HG03558 (cell line): ENCODE measurements at regions not wholly inside any gene's neighbourhood (a gene's known extent, or its start where the extent isn't known, plus 50 kb on each side); places are given as distances from the start of the nearest gene placed in this dataset.
"Not testable (repeated sequence)": the region's sequence is repeated elsewhere in the genome, so short reads cannot be mapped to it uniquely, and the experiment has no call there.

ENCODE experiments used
- ATAC-seq: cut with Tn5 transposase; IDR thresholded peaks from one replicate; pipeline ENCODE4 v1.9.1; 2021; ENCODE audit warnings: moderate number of reproducible peaks; ENCODE audit not compliant: unreplicated experiment; ENCODE audit errors: extremely low read depth

DNA sequence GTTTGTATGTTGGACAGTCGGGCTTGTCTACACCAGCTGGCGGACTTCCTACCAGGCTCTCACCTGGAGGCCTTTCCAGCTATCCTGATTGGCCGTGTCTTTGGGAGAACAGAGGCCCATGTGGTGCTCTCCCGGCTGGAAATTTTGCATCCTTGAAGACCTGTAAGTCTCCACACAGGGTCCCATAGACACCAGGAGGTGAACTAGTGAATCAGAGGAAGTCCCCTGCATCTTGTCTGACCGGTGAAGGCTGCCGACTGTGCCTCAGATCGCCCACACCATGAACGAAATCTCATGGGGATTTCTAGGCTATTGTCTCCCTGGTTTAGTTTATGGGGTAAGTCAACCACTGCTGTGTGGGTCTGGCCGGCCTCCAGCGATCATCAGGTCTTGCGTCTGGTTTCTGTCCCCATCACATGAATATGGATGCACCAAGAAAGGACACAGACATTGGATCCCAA is 108.4 kb upstream of the LYZL2 start:
- no peak for ATAC-seq

DNA sequence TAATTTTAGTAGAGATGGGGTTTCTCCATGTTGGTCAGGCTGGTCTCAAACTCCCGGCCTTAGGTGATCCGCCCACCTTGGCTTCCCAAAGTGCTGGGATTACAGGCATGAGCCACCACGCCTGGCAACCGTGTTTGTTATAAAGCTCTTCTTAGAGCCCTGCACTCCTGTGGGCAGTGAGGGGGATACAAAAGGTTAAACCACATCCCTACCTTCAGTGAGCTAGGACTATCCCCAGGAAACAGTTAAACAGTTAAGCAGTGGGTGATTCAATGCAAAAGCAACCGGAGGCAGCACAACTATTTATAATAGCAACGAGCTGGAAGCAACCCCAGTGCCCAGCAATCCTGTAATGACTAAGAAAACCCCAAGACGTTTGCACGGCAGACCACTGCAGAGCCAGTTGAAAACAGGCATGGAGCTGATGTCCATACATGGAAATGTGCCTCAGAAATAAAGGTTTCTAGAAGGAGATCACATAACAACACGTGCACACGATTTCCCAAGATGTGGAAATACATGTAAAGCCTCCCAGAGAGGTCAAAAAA is 107.2 kb upstream of the LYZL2 start:
- peak; percentile 83 for ATAC-seq

DNA sequence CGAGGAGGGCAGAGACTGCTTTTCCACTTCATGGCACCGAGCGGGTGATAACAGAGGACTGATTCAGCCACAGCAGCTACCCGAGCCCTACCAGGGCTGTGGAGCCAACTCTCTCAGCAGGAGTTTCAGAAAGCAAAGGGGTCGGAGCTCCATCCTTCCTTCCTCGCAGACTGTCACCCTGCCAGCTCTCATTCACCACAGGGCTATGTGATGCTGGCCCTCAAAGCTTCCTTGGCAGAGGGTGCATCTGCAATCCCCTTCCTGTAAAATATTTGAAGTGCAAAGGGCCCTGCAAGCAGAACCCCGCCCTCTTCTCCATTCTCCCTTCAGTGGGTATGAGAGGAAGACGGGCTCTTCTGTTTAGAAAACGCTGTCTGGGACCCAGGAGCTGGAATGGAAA is 105.3 kb upstream of the LYZL2 start:
- ATAC-seq, result no peak

DNA sequence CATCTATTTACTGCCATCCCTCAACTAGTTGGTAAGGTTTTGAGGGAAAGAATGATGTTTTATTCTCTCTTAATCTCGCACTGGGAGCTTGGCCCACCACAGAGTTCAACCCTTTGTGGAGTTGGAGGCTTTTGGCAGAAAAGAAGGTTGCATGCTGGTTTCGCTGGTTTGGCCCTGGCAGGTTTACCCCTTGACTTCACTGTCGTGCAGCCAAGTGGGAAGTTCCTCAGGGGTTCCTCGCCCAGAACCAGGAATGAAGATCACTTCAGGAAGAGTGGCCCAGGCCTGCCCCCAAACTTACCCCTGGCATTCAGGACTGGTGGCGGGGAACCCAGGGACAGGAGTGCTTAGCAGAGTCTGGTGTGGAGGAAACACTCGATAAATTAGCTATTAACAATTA is 103.1 kb upstream of the LYZL2 start:
- no peak for ATAC-seq

DNA sequence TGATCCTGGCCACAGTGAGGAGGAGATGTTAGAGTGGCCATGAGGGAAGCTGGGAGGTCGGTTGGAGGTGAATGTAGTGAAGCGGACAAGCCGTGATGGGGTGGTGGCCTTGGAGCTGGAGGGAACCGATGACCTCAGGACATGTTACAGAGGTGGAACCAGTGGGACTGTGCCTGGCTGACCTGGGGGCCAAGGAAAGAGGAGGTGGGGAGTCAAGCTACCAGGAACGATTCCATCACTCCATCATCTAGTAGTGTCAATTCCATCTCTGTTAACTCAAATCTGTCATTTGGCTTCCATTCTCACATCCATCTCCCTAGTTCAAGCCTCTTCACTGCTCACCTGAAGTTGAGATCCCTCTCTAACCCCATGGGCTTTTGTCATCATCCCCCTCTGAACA is 102.4 kb upstream of the LYZL2 start:
- ATAC-seq, result no peak

DNA sequence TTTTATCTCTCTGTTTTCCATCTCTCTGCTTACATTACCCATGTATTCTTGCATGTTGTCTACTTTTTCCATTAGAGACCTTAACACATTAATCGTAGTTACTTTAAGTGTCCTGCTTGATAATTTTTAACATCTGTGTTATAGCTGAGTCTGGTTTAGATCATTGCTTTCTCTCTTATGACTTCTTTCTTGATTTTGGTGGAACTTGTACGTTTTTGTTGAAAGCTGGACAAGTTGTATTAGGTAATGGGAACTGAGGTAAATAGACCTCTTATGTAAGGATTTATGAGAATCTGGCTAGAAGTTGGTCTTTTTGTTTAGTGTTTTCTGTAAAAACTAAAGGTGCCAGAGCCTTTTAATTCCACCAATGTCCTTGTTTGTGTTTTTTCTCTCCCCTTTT is 100.8 kb upstream of the LYZL2 start:
- no peak for ATAC-seq

DNA sequence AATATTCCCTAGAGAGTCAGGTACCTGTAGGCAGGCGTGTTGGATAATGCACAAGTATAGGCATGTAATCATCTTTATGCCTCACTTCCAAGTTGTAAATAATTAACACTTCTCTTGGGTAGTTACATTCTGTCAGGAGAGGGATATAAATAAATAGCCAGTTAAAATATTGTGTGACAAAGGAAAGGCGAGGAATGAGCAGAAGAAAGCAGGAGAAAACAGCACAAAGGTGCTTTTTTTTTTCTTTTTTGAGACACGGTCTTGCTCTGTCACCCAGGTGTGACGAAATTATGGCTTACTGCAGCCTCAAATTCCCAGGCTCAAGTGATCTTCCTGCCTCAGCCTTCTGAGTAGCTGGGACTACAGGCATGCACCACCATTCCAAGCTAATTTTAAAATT is 99.2 kb upstream of the LYZL2 start:
- no peak for ATAC-seq

DNA sequence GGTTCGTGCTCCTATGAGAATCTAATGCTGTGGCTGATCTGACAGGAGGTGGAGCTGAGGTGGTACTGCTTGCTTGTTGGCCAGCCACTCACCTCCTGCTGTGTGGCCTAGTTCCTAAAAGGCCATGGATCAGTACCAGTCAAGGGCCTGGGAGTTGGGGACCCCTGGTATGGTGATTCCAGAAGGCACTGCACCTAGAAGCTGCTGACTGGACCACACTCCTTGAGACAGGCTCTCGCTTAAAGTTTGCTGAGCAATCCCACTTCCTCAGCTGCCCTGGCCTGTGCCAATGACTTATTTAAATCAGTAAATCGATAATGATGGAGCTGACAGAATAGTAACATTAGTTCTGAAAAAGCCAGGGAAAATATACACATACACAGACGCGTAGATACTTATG is 98.6 kb upstream of the LYZL2 start:
- no peak for ATAC-seq

DNA sequence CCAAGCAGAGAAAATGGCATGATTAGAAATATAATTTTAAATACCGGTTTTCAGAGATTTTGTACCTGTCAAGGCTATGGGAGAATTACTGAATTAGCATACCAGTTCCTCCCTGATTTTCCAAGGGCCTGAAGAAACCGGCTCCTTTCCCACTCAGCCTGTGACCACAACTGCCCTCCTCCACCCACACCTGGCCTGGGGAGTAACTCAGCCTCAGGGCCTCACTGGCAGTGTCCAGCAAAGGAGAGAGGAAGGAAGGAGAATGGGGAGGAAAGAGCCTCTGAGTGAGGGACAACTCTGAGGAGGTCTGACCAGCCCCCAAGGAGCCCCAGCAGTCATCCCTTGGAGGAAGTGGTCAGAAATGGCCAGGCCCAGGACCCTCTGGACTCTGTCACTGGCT is 98.0 kb upstream of the LYZL2 start:
- no peak for ATAC-seq

DNA sequence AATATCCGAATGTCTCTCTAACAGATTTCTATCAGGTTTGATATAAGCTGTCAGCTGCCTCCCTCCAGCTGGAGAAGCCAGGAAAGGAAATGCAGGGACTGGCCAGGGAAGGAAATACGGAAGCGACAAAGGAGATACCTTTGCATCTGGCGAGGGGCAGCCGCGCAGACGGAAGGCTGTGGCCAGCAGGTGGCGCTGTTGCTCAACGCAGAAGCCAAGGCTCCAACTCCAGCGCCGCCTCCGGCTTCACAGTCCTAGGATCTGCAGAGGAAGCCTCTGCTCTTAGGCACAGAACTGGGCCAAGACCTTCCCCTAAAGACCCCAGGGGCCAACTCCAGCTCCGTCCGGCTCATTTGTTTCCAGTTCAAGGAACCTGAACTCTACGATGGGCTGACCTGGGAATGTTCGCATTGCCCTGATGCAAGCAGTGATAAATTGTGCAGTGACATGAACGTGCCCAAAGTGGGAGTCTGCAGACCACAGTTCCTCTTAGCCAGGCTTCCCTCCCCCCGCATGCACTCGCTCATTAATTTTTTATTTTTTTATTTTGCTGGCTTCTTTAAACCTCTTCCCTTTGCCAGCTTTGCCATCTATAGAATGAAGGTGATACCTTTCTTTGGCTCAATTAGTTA is 97.3 kb upstream of the LYZL2 start:
- ATAC-seq, result not testable (repeated sequence)

DNA sequence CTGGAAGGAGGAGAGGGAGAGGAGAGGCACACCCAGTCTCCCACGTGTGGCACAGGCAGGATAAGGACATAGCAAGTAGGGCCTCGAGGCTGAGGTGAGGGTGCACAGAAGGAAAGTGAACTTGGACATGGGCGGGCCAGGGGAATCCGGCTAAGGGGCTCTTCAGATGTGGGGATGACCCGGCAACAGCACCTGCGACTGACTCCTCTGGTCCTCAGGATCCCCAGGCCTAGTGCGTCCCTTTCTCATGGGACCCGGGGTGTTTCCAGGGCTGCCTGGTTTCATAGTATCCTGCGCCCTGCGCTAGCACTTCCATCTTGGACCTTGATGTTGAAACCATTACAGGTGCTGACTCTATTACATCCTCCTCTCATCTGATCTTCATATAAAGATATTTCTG is 96.1 kb upstream of the LYZL2 start:
- no peak for ATAC-seq

DNA sequence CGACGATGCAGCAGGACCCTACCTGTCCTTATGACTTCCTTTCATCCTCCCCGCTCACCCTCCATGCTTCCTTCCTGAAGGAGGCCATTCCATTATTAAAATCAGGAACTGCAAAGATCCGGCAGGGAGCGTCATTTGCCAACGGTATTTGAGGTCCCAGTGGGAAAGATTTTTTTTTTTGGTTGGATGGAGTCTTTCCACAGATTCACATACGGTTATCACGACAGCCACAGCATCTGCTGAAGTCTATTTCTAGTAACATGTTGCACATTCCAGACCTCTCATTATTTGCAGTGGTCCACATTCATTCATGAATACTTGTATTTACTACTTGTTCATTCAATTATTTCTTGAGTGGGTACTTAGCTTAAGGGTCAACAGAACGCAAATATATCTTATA is 94.7 kb upstream of the LYZL2 start:
- ATAC-seq, result no peak

DNA sequence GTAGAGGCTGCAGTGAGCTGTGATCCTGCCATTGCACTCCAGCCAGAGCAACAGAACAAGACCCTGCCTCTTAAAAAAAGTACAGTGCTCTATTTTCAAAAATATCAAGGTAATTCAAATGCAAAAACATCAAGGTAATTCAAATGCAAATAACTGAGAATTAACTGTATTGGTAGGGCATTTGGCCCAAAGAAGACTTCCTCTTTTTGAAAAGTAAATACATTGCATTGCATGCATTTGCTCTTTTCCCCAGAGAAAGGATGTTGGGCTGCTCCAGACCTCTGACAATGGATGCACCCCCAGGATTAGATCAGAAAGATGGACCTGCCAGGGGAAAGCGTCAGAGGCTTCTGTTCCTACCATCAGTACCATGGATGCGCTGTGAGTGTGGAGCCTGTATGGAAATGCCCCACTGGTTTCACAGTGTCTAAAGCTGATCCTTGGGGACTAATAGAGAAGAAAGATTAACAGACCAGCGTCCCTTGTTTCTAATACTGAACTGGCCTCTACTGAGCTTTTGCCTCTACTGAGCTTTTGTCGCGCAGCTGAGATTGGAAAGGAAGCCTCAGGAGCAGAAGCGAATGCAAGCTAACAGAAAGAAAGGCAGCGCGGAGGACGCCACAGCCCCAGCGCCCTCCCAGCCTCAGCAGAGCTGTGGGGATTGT is 93.5 kb upstream of the LYZL2 start:
- ATAC-seq, result no peak

DNA sequence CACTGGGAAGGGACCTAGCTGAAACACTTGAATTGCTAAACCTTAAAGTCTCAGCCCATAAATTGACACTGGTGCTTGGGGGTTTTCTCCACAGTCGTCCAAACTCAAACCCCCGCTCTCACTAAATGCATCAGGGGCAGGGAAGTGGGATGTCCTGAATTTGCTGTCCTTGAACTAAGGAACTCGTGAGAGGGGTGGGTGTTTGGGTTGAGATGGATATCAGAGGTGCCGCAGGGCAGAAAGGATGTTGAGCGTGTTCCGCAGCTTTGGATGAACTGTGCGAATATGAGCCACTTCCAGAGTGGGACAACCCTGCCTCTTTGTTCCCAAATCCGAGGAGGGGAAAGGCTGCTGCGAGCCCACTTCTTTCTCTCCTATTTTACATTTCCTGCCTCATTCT is 90.3 kb upstream of the LYZL2 start:
- ATAC-seq, result no peak

DNA sequence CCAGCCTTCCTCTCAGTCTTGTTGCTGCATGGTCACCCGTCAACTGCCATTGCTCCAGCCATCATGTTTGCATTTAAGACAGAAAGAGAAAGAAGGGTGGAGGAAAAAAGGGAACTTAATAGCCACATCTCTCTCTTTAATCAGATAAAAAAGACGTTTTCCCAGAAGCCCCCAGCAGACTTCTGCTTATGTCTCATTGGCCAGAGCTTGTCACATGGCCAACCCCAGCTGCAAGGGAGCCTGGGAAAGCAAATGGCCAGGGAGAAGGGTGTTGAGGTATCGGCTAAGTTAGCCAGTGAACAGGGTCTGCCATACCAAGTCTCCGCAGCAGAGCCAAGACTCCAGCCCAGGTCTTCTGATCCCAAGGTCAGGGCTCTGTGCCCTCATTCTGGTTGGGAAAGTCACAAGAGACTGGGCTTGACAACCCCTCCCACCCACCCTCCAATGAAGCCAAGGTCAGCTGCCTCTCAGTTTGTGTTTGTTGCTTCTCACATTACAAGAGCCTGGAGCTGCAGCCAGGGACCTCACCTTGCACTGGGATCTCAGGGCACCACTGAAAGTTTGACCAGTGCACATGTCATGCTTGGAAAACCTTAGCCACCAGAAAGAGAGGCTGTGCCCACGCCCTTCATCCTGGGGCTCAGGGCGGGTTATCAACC is 80.3 kb upstream of the LYZL2 start:
- ATAC-seq, result no peak

DNA sequence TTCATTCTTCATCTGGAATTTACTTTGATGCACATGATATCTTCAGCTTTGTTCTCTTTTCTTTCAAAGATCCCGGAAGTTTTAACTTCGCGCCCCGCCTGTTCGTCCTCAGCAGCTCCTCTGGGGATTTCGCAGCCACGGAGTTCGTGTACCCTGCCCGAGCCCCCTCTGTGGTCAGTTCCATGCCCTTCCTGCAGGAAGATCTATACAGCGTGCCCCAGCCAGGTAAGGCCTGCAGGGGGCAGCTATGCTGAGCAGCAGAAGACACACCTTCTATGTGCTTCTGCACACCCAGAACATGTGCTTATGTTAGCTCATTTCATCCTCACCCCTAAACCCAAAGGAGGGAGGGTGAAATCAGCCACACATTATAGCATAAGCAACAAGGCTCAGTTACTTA is 79.7 kb upstream of the LYZL2 start:
- ATAC-seq, result no peak

DNA sequence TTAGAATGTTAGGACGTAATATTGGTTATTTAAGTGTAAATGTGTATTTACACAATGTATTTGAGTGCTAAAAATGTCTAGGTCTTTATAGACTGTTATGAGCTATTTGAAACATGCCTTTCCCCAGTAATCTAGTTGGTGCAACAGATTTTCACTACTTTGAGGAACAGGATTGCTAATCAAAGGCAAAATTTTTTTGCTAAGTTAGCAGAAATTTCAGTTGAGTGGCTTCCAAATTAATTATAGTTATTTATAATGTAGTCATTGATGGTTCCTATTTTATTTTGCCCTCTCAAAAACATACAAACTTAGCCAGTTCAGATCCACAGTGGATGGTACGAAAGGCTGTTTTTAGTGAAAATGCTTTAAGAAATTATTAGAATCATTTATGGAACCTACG is 78.7 kb upstream of the LYZL2 start:
- ATAC-seq, result no peak

DNA sequence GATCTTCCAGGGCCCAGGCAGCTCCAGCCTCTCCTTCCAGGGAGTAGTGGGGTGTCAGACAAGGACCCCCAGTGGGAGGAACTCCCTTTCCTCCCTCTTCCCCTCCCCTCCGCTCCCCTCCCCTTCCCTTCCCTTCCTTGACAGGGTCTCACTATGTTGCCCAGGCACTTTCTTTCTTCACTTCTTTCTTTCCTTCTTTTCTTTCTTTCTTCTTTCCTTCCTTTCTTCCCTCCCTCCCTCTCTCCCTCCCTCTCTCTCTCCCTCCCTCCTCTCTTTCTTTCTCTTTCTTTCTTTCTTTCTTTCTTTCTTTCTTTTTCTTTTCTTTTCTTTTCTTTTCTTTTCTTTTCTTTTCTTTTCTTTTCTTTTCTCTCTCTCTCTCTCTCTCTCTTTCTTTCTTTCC is 76.6 kb upstream of the LYZL2 start:
- not testable (repeated sequence) for ATAC-seq

DNA sequence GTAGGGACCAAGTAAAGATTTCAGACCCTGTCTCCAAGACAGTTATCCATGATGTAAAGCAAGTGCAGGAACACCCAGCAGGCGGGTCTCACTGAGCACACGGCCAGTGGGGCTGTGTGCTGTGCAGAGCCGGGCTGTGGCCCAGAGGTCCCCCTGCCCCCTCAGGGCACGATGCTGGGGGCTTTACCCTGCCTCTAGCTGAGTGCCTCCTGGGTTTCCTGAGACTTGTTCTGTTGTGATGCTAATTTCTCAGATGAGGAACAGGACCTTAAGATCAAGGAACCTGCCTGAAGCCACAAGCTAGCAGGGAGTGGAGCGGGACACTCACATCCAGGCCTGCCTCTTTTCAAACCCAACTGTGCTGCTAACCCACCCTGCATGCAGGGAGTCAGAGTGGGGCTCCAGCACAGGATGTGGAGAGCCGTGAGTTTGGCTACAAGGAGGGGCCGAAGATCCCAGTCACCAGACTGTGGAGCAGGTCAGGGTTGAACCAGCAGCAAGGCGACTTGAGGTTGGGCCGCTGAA is 76.1 kb upstream of the LYZL2 start:
- ATAC-seq, result peak; percentile 2

DNA sequence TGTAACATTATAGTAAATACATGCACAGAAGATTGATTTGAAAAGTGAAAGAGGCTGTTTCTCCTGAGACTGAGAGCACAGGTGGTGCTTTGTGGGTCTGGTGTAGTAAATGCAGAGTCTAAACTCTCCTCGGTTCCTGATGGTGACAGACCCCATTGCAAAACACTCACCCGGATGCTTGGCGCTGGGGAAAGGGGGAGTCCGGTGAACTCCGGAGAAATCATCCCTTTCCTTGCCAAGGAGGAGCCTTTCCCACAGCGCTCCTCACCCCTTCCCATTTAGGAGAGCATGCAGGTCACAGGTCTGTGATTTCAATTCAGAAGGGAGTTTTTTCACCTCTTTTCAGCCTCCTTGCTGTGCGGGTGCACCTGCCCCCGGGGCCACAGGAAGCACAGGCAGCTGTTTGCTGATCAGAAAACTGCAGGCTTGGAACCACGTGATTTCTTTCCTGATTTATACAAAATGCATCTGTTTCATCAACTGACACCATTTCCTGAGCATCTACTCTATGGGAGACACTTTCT is 75.6 kb upstream of the LYZL2 start:
- ATAC-seq, result peak; percentile 32

DNA sequence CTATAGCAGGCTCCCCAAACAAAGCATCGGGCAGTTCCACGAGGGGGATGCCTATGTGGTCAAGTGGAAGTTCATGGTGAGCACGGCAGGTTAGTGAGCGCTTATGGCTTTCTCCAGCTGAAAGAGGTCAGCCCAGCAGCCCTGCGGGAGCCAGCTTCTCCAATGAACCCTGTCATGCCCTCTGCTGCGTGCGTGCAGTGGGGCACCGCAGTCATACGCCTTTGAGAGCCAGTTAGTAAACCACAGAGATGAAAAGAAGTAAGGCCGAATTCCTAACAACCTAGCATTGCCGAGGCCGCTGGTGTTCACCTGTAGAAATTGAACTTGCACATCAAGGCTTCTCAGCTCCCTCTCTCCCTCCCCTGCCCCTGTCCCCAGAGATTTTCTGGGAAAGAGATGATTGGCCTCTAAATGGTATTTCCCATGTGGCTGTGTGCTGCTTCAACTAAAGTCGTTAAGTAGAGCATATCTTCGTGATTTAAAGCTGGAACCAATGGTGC is 75.1 kb upstream of the LYZL2 start:
- not testable (repeated sequence) for ATAC-seq
